ENCODE measurements at regions not wholly inside any gene's neighbourhood (a gene's known extent, or its start where the extent isn't known, plus 50 kb on each side); places are given as distances from the start of the nearest gene placed in this dataset.

DNA sequence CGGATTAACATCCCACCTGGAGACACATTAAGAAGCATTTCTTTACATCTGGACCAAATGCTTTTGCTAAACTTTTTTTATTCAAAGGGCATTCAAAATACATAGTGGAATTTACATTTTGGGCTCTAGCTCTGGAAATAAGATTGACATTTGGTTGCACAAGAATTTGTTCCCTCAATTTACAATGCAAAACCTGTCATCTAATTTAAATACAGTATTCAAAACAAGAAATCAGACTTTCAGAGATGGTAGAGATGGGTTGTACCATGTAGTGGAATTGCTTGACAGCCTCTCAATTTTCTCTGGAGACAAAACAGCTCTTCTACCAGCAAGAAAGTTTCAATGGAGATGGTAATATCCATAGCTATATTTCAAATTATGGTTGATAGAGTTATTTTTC, 275.8 kb downstream of the ATP23 start:
- TF ChIP-seq, protein P1, sequence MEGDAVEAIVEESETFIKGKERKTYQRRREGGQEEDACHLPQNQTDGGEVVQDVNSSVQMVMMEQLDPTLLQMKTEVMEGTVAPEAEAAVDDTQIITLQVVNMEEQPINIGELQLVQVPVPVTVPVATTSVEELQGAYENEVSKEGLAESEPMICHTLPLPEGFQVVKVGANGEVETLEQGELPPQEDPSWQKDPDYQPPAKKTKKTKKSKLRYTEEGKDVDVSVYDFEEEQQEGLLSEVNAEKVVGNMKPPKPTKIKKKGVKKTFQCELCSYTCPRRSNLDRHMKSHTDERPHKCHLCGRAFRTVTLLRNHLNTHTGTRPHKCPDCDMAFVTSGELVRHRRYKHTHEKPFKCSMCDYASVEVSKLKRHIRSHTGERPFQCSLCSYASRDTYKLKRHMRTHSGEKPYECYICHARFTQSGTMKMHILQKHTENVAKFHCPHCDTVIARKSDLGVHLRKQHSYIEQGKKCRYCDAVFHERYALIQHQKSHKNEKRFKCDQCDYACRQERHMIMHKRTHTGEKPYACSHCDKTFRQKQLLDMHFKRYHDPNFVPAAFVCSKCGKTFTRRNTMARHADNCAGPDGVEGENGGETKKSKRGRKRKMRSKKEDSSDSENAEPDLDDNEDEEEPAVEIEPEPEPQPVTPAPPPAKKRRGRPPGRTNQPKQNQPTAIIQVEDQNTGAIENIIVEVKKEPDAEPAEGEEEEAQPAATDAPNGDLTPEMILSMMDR (IDR thresholded peaks at IDR 0.05; ENCODE audit: low read depth, low read length) = no peak
- TF ChIP-seq EZH2phosphoT487 (IDR thresholded peaks at IDR 0.05; ENCODE audit: low read depth) = no peak
